Right lobe of liver (tissue), 4 donors: ENCODE measurements at regions not wholly inside any gene's neighbourhood (a gene's known extent, or its start where the extent isn't known, plus 50 kb on each side); places are given as distances from the start of the nearest gene placed in this dataset.
"Not testable (repeated sequence)": the region's sequence is repeated elsewhere in the genome, so short reads cannot be mapped to it uniquely, and the experiment has no call there.

Source experiments
- CTCF ChIP-seq, 4 donors: fragments of 200-600 bp in 3 of 4; fragments of 450-650 bp in 1 of 4; IDR thresholded peaks; one replicate each; pipeline versions ENCODE4 v1.5.1 to v1.8.0; 2016 to 2022; ENCODE audit warnings: antibody characterized with exemption in 4 of 4, mild to moderate bottlenecking in 2 of 4
- POLR2A ChIP-seq: fragments of 450-650 bp; IDR thresholded peaks from one replicate; pipeline ENCODE4 v1.6.1; 2017; ENCODE audit warnings: antibody characterized with exemption, mild to moderate bottlenecking
- donor health status: DM: no; HTN: no; CAD: no.
- donor health status: DM: no; HTN: no; CAD: no.
- donor health status: DM: no; HTN: yes; CAD: no.

- not testable (repeated sequence) for TF ChIP-seq CTCF (IDR thresholded peaks at IDR 0.05); POLR2A
Measured at GRCh38 chr16:29155866-29156200, 171.0 kb downstream of the LAT start.
